ENCODE measurements at regions not wholly inside any gene's neighbourhood (a gene's known extent, or its start where the extent isn't known, plus 50 kb on each side); places are given as distances from the start of the nearest gene placed in this dataset.

DNA sequence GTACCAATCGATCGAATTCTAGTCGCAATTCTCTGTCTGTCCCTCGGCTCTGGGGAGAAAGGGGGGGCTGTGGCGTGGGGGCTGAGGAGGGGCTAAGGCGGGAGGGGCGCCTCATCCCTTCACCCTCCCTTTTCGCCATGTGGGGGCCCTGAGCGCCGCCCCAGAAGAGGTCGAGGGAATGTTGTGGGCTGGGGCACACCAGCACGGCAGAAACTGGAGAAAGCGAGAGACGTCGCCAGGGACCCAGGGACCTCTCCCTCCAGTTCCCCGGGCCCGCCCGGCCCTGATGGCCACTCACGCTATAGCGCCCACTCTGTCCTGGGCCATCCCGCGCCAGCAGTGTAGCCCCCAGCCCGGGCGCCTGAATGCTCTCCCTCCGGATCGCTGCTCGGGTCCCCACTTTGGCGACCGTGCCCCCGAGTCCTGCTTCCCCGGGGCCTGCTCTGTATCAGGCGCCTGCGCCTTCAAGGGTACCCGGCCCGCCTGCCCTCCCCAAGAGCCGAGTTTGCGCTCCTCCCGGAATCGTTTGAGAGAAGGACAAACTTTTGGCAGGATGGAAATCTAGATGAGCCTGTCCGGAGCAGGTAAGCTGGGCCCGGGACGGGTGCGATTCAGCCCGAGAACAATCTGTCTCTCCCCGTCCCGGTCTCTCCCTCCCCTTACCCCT, 62.6 kb downstream of the SMUG1 start:
- TF ChIP-seq EP300 (IDR thresholded peaks at IDR 0.05) (no peak), POLR2A (IDR thresholded peaks at IDR 0.05) (peak in 1 of 4 donors; percentile 29), POLR2AphosphoS5 (IDR thresholded peaks at IDR 0.05) (peak in 2 of 3 donors; percentile 55 to 81)
- TF ChIP-seq, protein P1, sequence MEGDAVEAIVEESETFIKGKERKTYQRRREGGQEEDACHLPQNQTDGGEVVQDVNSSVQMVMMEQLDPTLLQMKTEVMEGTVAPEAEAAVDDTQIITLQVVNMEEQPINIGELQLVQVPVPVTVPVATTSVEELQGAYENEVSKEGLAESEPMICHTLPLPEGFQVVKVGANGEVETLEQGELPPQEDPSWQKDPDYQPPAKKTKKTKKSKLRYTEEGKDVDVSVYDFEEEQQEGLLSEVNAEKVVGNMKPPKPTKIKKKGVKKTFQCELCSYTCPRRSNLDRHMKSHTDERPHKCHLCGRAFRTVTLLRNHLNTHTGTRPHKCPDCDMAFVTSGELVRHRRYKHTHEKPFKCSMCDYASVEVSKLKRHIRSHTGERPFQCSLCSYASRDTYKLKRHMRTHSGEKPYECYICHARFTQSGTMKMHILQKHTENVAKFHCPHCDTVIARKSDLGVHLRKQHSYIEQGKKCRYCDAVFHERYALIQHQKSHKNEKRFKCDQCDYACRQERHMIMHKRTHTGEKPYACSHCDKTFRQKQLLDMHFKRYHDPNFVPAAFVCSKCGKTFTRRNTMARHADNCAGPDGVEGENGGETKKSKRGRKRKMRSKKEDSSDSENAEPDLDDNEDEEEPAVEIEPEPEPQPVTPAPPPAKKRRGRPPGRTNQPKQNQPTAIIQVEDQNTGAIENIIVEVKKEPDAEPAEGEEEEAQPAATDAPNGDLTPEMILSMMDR (IDR thresholded peaks at IDR 0.05), result no peak
- H3K27me3 ChIP-seq, result peaks cover 0 to 46% (median 0%) of the 10 kb centered on the region in 3 donors
- peaks cover 24 to 48% (median 45%) of the 10 kb centered on the region in 4 donors for H3K4me1 ChIP-seq
- peak overlapping the region; percentile 87 to 96 (median 93) for H3K27ac ChIP-seq
- WGBS, 5 donors, result 1 to 5% (median 1%) methylated on average over 38 to 46 of the region's 46 CpGs
- no peaks in the 10 kb centered on the region for H3K9me3 ChIP-seq
- peak overlapping the region; percentile 62 to 79 (median 72) for H3K4me3 ChIP-seq
- intact Hi-C loops (cut with DNase I; ENCODE audit: low total_unique reads), result no loop called here
- DNase-seq, result peak; percentile 75 to 87
- H3K36me3 ChIP-seq, result peaks cover 5 to 11% (median 8%) of the 10 kb centered on the region in 4 donors

DNA sequence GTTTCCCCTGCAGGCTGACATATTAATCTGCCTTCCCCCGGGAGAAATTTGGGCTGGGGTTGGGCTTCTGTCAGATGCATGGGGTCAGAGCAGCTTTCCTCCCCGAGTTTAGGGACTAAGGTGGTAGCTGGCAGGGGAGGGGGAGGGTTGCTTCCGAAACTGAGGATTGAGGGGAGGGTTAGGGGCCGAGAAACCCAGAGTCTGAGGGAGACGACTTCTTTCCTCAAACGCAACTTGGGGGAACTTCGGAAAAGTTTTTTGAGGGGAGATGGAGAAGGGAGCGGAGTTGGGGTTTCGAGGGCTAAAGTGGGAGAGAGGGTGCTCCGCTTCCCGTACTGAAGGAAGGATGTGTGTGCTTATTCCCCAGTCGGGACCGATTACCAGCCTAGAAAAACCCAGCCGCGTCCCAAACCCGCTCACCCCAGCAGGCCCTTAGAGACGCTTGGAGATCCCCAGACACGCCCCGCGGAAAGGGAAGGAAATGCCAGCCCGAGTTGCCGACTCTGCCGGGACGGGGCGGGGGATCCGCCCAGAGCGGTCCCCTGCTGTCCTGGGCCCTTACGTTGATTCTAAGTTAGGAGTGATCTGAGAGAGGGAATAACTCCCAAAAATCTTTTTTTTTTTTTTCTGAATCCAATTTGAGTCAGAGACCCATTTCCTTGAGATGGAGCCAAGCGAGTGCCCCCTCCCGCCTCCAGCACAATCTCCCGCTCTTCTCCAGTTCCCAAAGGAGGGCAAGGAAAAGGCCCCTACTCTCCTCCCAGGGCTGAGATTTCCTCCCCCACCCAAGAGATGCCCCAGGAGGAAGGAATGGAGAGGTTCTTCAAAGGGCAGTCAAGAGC, 61.9 kb downstream of the SMUG1 start:
- H3K27ac ChIP-seq, result peak overlapping the region; percentile 87 to 96 (median 93)
- H3K9me3 ChIP-seq, result no peaks in the 10 kb centered on the region
- peak; percentile 76 to 89 for DNase-seq
- H3K27me3 ChIP-seq, result peaks cover 0 to 46% (median 0%) of the 10 kb centered on the region in 3 donors
- 3 to 5% (median 3%) methylated on average over 31 of the region's 31 CpGs for WGBS, 5 donors
- peaks cover 30 to 56% (median 50%) of the 10 kb centered on the region in 4 donors for H3K4me1 ChIP-seq
- TF ChIP-seq POLR2A (IDR thresholded peaks at IDR 0.05), result peak in 1 of 4 donors; percentile 34
- TF ChIP-seq, protein P1 (IDR thresholded peaks at IDR 0.05), result no peak
- TF ChIP-seq POLR2AphosphoS5 (IDR thresholded peaks at IDR 0.05), result peak; percentile 14 to 69 (median 65)
- peaks cover 6 to 11% (median 8%) of the 10 kb centered on the region in 4 donors for H3K36me3 ChIP-seq
- H3K4me3 ChIP-seq, result peak overlapping the region; percentile 62 to 79 (median 72)
- intact Hi-C loops (cut with DNase I; ENCODE audit: low total_unique reads), result no loop called here

DNA sequence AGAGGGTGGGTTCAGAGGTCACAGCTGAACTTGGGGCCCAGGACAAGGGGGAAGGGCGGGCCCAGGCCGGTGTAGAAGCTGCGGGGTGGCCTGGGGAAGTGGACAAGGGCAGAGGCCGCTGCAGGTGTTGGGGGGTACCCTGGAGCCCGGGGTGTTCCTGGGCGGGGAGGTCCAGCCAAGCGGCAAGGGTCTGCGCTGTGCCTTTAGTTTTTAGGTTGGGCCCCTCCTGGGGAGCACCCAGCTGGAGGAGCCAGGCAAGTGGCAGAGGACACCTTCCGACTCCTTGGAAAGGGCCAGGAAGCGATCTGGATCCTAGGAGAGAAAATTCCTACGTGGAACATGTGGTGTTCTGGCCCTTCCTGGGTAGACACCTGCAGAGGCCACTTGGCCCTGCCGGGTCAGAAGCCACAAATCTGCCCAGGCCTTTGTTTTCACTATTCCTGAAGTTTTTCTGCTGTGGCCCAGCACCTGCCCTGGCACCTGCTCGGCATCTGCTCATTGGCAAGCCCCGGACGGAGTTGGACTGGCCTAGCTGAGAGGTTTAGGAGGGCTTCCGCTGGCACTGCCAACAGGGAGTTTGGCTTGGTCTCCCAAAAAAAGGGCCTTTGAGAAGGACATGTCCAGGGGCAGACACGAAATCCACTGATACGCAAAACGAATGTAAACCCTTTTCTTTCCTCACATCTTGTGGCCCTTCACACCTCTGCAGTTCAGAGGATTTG, 61.1 kb downstream of the SMUG1 start:
- Histone ChIP-seq H3K27ac (peak overlapping the region; percentile 87 to 96 (median 93)), H3K4me3 (peak overlapping the region; percentile 62 to 79 (median 72)), H3K27me3 (peaks cover 0 to 43% (median 0%) of the 10 kb centered on the region in 3 donors), H3K9me3 (no peaks in the 10 kb centered on the region), H3K36me3 (peaks cover 6 to 11% (median 8%) of the 10 kb centered on the region in 4 donors), H3K4me1 (peaks cover 37 to 64% (median 55%) of the 10 kb centered on the region in 4 donors)
- intact Hi-C loops (cut with DNase I; ENCODE audit: low total_unique reads), result no loop called here
- WGBS, 5 donors, result 30 to 45% (median 35%) methylated on average over 16 to 19 of the region's 19 CpGs
- no peak for DNase-seq
- TF ChIP-seq, protein P1 (IDR thresholded peaks at IDR 0.05), result no peak
- no peak for TF ChIP-seq POLR2A (IDR thresholded peaks at IDR 0.05)
- no peak for TF ChIP-seq POLR2AphosphoS5 (IDR thresholded peaks at IDR 0.05)
- no peak for TF ChIP-seq EP300 (IDR thresholded peaks at IDR 0.05)

DNA sequence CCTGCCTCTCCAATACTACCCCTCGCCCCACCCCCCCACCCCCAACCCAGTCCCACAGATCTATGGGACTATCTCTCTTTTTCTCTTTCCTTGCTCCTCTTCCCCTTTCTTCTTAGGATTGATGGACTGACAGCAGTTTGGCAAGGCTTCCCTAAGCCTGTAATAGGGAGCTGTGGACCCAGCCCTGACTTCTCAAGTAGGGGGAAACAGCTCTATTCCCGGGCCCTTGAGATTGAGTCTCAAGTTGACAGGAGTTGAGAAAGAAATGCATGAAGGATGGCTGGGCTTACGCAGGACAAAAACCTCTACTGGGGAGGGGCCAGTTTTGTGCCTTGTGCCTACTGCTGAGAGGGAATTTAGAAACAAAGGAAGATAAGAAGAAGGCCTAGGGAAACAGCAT, 60.4 kb downstream of the SMUG1 start:
- TF ChIP-seq POLR2A (IDR thresholded peaks at IDR 0.05) (no peak), EP300 (IDR thresholded peaks at IDR 0.05) (no peak), POLR2AphosphoS5 (IDR thresholded peaks at IDR 0.05) (no peak)
- TF ChIP-seq, protein P1 (IDR thresholded peaks at IDR 0.05), result no peak

More for the DNA sequence above, 60.4 kb downstream of the SMUG1 start:
- intact Hi-C loops (cut with DNase I; ENCODE audit: low total_unique reads), result no loop called here
- Histone ChIP-seq H3K36me3 (peaks cover 6 to 11% (median 8%) of the 10 kb centered on the region in 4 donors), H3K9me3 (no peaks in the 10 kb centered on the region), H3K4me1 (peaks cover 44 to 70% (median 62%) of the 10 kb centered on the region in 4 donors), H3K4me3 (peak overlapping the region; percentile 62 to 79 (median 72)), H3K27ac (peak overlapping the region; percentile 87 to 96 (median 93)), H3K27me3 (peaks cover 0 to 40% (median 0%) of the 10 kb centered on the region in 3 donors)
- DNase-seq, result no peak
- 25 to 36% (median 36%) methylated on average over 3 of the region's 3 CpGs for WGBS, 5 donors
